NB4 (cell line): ENCODE measurements at regions not wholly inside any gene's neighbourhood (a gene's known extent, or its start where the extent isn't known, plus 50 kb on each side); places are given as distances from the start of the nearest gene placed in this dataset.

Experiments
- CTCF ChIP-seq: IDR thresholded peaks from one replicate; pipeline ENCODE4 v1.5.1; 2012; ENCODE audit warnings: low read depth, low read length
- MYC ChIP-seq: IDR thresholded peaks from 2 replicates; pipeline ENCODE4 v1.6.1; 2011; ENCODE audit warnings: low read depth, low read length
- POLR2A ChIP-seq: IDR thresholded peaks from 2 replicates; pipeline ENCODE4 v1.6.1; 2011; ENCODE audit warnings: mild to moderate bottlenecking; ENCODE audit not compliant: insufficient read length; ENCODE audit errors: extremely low read depth

- TF ChIP-seq CTCF: no peak
- no peak for TF ChIP-seq POLR2A
- no peak for TF ChIP-seq MYC
Measured at GRCh38 chr2:18169121-18169892, 290.8 kb downstream of the KCNS3 start.
